Large intestine (tissue), 3 donors: ENCODE measurements at regions not wholly inside any gene's neighbourhood (a gene's known extent, or its start where the extent isn't known, plus 50 kb on each side); places are given as distances from the start of the nearest gene placed in this dataset.

Experiments used
- DNase-seq, 2 donors: peaks; one replicate each; pipeline versions ENCODE4 v3.0.0 to v3.0.0-alpha.2; 2013
- H3K27ac ChIP-seq: one replicate; pipeline ENCODE4 v1.5.1; 2013; ENCODE audit warnings: low read length
- H3K27me3 ChIP-seq: 2 replicates; pipeline ENCODE4 v1.6.1; 2013; ENCODE audit warnings: low read length; ENCODE audit not compliant: control insufficient read depth, insufficient read depth
- H3K36me3 ChIP-seq: 2 replicates; pipeline ENCODE4 v1.6.1; 2013; ENCODE audit warnings: low read length; ENCODE audit not compliant: control insufficient read depth, insufficient read depth
- H3K4me1 ChIP-seq: one replicate; pipeline ENCODE4 v1.6.1; 2013; ENCODE audit warnings: low read length; ENCODE audit not compliant: control insufficient read depth, insufficient read depth
- H3K4me3 ChIP-seq: one replicate; pipeline ENCODE4 v1.5.1; 2013; ENCODE audit warnings: low read length
- H3K9me3 ChIP-seq: one replicate; pipeline ENCODE4 v1.6.1; 2013; ENCODE audit warnings: mild to moderate bottlenecking, low read depth, low read length, moderate library complexity; ENCODE audit not compliant: control insufficient read depth
- WGBS: methylation state at CpG from one replicate; pipeline ENCODE4 v1.1.5; 2013; ENCODE audit warnings: low lambda C conversion rate; ENCODE audit not compliant: insufficient coverage; 5-methylcytosine and 5-hydroxymethylcytosine counted together

- Histone ChIP-seq H3K27me3 (no peaks in the 10 kb centered on the region), H3K36me3 (no peaks in the 10 kb centered on the region), H3K4me1 (no peaks in the 10 kb centered on the region), H3K27ac (no peak overlapping the region), H3K9me3 (no peaks in the 10 kb centered on the region), H3K4me3 (no peak overlapping the region)
- DNase-seq: no peak
- 73% methylated on average over 2 of the region's 9 CpGs for WGBS
Observed at GRCh38 chr15:95709959-95710695, 620.4 kb upstream of the NR2F2 start.

DNA sequence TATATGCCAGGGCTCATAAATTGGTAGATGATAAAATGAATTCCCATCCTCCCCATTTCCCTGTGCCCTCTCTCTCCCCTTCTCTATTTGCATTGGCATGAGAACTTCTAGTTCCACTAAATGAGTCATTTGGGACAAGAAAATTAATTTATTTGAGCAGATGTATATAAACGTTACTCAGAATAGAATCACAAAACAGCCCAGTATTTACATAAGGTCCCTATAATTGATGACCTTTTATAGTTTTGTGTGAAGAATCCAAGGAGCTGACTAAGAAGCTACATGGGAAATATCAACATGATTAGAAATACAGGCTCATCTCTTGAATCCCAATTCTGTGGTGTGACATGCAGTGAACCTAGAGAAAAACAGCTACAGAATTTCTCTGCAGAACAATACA, 617.7 kb upstream of the NR2F2 start:
- Histone ChIP-seq H3K27me3 (no peaks in the 10 kb centered on the region), H3K36me3 (no peaks in the 10 kb centered on the region), H3K4me1 (no peaks in the 10 kb centered on the region), H3K27ac (no peak overlapping the region), H3K4me3 (no peak overlapping the region), H3K9me3 (no peaks in the 10 kb centered on the region)
- no CpG with 5 or more reads among the region's 1 CpG for WGBS
- DNase-seq: no peak

GRCh38 chr15:95713324-95713723, 617.2 kb upstream of the NR2F2 start:
- no peaks in the 10 kb centered on the region for H3K27me3 ChIP-seq
- 42% methylated on average over 2 of the region's 5 CpGs for WGBS
- H3K27ac ChIP-seq: no peak overlapping the region
- no peak overlapping the region for H3K4me3 ChIP-seq
- no peaks in the 10 kb centered on the region for H3K36me3 ChIP-seq
- no peaks in the 10 kb centered on the region for H3K9me3 ChIP-seq
- no peaks in the 10 kb centered on the region for H3K4me1 ChIP-seq
- no peak for DNase-seq

- WGBS: 80% methylated on average over 2 of the region's 3 CpGs
- no peak overlapping the region for H3K4me3 ChIP-seq
- no peaks in the 10 kb centered on the region for H3K36me3 ChIP-seq
- H3K9me3 ChIP-seq: no peaks in the 10 kb centered on the region
- no peaks in the 10 kb centered on the region for H3K27me3 ChIP-seq
- H3K4me1 ChIP-seq: no peaks in the 10 kb centered on the region
- no peak overlapping the region for H3K27ac ChIP-seq
- DNase-seq: no peak
Observed at GRCh38 chr15:95715116-95715903, 615.2 kb upstream of the NR2F2 start.

DNA sequence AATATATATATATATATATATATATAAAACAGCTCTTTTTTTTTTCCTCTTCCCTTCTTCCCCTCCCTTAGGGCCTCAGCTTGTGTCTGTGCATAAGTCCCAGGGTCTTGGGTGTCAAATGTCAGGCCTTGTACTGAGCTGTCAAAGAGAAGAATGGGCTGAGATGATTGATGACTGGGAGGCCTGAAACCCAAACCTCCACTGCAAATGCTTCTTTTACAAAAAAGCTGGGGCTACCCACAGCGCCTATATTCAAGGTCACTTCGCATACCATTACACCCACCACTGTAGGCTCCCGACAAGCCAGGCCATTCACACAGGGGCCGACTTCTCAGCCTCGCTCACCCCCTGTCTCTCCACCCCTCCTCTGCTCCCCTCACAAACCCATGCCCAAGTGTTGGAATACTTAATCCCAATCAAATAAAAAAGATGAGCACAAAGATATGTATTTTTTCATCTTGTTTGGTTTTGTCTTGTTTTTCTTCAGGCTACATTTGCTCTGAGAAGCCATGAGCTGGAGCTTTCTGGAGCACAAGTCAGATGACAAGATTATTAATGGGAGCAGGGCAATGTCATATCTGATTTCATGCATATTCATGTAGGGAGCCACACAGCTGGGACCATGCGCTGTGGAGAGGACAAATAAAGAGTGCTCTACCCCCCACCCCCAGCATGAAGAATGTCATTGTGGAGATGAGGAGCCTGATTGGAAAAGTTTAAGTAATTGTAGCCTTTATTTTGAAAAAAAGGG, 614.4 kb upstream of the NR2F2 start:
- Histone ChIP-seq H3K36me3 (no peaks in the 10 kb centered on the region), H3K27ac (no peak overlapping the region), H3K27me3 (no peaks in the 10 kb centered on the region), H3K4me1 (no peaks in the 10 kb centered on the region), H3K9me3 (no peaks in the 10 kb centered on the region), H3K4me3 (no peak overlapping the region)
- DNase-seq: no peak
- no CpG with 5 or more reads among the region's 6 CpGs for WGBS

DNA sequence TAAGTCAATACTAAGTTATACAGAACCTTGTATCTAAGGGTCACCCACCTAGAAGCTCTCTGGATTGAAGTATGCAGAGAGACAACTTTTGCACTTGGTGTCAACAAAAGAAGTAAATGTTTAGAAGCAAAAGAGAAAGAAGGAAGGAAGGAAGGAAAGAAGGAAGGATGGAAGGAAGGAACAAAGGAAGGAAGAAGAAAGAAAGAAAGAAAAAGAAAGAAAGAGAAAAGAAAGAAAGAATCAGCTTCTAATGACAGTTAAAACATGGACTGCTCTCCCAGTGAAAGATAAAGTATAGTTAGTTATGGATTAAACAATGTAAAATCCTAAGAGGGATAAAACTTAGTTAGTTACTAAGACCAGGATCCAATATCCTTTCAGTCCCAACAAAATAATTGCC, 613.8 kb upstream of the NR2F2 start:
- Histone ChIP-seq H3K27ac (no peak overlapping the region), H3K36me3 (no peaks in the 10 kb centered on the region), H3K4me1 (no peaks in the 10 kb centered on the region), H3K4me3 (no peak overlapping the region), H3K27me3 (no peaks in the 10 kb centered on the region), H3K9me3 (no peaks in the 10 kb centered on the region)
- DNase-seq: no peak

GRCh38 chr15:95718441-95718840, 612.1 kb upstream of the NR2F2 start:
- Histone ChIP-seq H3K4me1 (no peaks in the 10 kb centered on the region), H3K36me3 (no peaks in the 10 kb centered on the region), H3K27me3 (no peaks in the 10 kb centered on the region), H3K27ac (no peak overlapping the region), H3K9me3 (no peaks in the 10 kb centered on the region), H3K4me3 (no peak overlapping the region)
- no peak for DNase-seq
- WGBS: 83% methylated on average over 1 of the region's 7 CpGs

DNA sequence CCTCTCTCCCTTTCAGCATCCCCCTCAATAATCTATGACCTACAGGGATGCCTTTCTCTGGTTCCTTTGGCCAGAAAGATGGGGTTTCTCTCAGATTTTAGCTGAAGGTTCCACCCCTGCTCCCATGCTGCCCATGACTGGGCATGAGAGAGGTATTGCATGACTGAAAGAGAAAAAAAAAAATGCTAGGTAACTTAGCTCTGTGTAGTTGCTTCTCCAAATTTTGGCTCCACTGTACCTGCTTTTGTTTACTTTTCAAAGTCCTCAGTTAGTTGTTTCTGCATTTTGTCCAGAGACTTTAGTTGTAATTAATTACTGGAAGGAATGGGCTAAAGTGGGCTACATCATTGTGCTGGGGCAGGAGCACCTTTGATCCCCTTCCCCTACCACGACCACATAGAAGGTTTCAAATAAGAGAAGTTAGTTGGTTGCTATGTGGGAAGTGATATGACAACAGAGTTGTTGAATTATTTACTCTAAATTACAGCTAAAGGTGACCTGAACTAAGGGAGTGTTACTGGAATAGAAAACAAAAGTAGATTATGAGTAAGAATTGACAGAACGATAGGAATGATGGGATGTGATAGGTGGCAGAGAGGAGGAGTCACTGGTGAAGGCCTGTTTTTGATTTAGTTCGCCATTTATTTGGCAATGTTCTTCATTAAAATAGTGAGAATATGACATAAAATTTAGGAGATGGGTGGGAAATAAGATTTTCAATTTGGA, 605.4 kb upstream of the NR2F2 start:
- no peak for DNase-seq
- Histone ChIP-seq H3K36me3 (no peaks in the 10 kb centered on the region), H3K4me1 (no peaks in the 10 kb centered on the region), H3K9me3 (no peaks in the 10 kb centered on the region), H3K27ac (no peak overlapping the region), H3K4me3 (no peak overlapping the region), H3K27me3 (no peaks in the 10 kb centered on the region)
- 75% methylated on average over 2 of the region's 3 CpGs for WGBS

DNA sequence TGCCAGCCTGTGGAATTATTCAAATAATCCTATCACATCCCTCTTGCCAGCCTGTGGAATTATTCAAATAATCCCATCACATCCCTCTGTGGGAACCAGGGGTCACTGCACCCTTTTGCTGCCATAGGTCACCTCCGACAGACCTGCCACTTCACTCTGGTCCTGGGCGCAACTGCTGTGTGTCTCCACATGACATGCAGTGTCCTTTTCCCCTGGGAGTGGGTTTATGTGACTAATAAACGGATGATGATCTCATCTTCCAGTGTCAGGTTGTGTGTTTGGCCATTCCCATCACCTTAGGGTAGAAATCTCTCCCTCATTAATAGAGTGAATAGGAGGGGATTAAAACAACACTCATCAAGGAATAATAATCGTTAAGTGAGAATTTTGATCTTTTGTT, 603.6 kb upstream of the NR2F2 start:
- no peak for DNase-seq
- Histone ChIP-seq H3K4me3 (no peak overlapping the region), H3K4me1 (no peaks in the 10 kb centered on the region), H3K36me3 (no peaks in the 10 kb centered on the region), H3K27ac (no peak overlapping the region), H3K27me3 (no peaks in the 10 kb centered on the region), H3K9me3 (no peaks in the 10 kb centered on the region)
- 100% methylated on average over 1 of the region's 4 CpGs for WGBS

GRCh38 chr15:95733931-95734330, 596.6 kb upstream of the NR2F2 start:
- H3K36me3 ChIP-seq: no peaks in the 10 kb centered on the region
- H3K4me1 ChIP-seq: no peaks in the 10 kb centered on the region
- no peak for DNase-seq
- WGBS: no CpG with 5 or more reads among the region's 3 CpGs
- no peaks in the 10 kb centered on the region for H3K27me3 ChIP-seq
- no peaks in the 10 kb centered on the region for H3K9me3 ChIP-seq
- H3K27ac ChIP-seq: no peak overlapping the region
- no peak overlapping the region for H3K4me3 ChIP-seq
